CD4-positive, alpha-beta T cell treated with Interleukin-1 beta for 1 hour (primary cell): ENCODE measurements at regions not wholly inside any gene's neighbourhood (a gene's known extent, or its start where the extent isn't known, plus 50 kb on each side); places are given as distances from the start of the nearest gene placed in this dataset.
"Not testable (repeated sequence)": the region's sequence is repeated elsewhere in the genome, so short reads cannot be mapped to it uniquely, and the experiment has no call there.

Experiments
- DNase-seq, 2 donors: peaks; one replicate each; pipeline ENCODE4 v3.0.0-alpha.2; 2020 to 2022

- no peak for DNase-seq
Measured at GRCh38 chr4:177256950-177257349, 52.7 kb upstream of the NEIL3 start.

- DNase-seq: not testable (repeated sequence)
Measured at GRCh38 chr4:177259466-177259865, 50.2 kb upstream of the NEIL3 start.
